Muscle of back (tissue), 3 donors: ENCODE measurements at regions not wholly inside any gene's neighbourhood (a gene's known extent, or its start where the extent isn't known, plus 50 kb on each side); places are given as distances from the start of the nearest gene placed in this dataset.

ENCODE experiments used
- DNase-seq, 3 donors: peaks; one replicate each; pipeline versions ENCODE4 v3.0.0 to v3.0.0-alpha.2; 2013

DNA sequence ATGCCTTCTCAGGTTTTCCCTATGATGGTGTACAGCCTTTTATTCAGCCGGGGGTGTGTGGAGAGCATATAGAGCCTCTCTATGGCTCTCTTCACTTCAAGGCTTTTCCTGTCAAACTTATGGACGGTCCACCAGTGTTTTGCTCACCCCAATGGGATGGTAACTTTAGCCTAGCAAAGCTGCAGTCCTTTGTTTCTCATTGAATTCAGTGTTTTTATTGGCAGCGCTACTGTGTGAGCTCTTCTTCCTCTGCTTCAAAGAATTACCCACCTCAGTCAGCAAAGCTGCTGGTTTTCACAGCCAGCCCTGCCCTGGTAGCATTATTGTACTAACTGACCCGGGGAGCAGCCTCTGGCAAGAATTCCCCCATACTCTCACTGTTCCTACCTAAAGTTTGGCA, 145.3 kb upstream of the RRP15 start:
- no peak for DNase-seq

DNA sequence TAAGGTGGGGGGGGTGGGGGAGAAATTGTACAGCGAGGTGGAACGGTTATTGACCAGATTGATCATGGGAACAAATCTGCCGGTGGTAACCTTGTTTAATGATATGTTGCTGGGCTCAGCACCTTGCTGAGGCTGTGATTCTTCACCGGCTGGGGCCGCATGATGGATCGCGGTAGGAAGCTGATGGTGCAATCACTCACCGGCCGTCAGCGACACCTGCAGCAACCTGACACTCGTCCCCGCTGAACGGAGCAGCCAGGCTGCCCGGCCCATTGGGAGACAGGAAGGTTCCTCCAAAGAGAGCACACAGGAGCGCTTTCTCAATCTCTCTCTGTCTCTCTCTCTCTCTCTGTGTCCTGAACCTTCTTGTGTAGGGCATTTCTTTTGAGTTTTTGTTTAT, 128.5 kb upstream of the RRP15 start:
- no peak for DNase-seq

DNA sequence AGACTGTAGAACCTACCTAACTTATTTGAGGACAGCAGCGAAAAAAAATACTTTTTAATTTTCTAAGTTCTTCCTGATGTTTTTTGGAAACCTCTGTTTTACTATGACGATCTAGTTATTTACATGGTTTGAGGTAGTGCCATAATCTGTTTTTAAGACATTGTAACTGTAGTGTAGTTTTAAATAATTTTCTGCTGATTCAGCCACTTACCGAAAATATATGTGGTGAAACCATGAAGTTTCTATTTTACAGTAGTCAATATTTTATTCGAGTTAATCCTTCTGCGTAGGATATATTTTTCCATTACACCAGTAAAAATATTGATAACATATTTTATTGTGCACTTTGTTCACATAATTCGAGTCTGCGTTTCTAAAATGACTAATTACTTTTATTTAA, 121.7 kb upstream of the RRP15 start:
- DNase-seq = peak in 1 of 3 donors; percentile 23

- DNase-seq = peak; percentile 51 to 83 (median 66)
Measured at GRCh38 chr1:218164111-218164929, 120.8 kb upstream of the RRP15 start.

- peak in 2 of 3 donors; percentile 36 to 64 for DNase-seq
Measured at GRCh38 chr1:218164930-218165700, 120.0 kb upstream of the RRP15 start.

DNA sequence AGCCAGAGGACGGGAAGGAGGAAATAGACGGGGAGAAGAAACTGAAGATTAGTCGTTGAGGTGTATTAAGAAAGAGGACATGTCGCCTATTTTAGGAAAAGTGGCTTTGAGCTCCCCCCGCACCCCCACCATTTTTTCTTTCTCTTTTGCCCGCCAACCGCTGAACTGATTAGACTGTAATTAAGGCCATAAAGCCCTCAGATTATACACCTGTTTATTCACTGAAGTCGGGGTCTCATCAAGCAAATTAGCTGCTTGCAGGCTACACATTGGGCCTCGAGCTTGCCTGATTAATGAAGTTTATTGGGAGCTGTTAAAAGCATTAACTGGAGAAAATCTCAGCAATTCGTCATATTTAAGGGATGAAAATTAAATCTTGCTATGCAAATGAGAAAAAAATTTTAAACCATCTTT, 119.4 kb upstream of the RRP15 start:
- peak in 1 of 3 donors; percentile 63 for DNase-seq

DNA sequence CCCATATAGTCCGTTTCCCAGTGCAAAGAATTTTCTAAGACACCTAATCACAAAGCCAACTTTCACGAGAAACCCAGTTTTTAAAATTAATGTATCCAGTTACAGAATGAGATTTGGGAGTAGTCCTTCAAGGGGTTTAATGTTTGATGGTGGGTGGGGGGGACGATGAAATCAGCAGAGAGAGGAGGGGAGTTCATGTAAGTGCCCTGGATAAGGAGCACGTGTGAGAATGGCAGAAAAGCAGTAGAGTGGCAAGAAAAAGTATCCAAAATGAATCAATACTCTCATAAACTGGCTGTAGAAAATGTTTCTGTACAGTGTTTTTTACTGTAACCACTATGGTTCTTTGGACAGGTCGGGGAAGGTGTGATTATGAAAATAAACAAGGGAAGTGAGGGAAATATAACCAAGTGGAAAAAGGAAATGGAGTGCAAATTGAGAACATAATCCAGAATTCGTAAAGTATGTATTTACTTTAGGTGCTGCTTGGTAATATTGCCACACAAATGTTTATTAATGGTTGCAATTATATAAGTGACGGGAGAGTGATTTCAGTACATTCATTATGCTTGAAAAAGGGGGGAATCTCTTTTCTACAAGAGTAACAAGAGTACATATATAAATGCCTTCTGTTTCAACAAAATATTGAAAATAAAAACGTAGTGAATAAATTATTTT, 118.7 kb upstream of the RRP15 start:
- DNase-seq = peak in 1 of 3 donors; percentile 65

- peak in 2 of 3 donors; percentile 60 to 71 for DNase-seq
Measured at GRCh38 chr1:218171302-218171893, 113.7 kb upstream of the RRP15 start.

DNA sequence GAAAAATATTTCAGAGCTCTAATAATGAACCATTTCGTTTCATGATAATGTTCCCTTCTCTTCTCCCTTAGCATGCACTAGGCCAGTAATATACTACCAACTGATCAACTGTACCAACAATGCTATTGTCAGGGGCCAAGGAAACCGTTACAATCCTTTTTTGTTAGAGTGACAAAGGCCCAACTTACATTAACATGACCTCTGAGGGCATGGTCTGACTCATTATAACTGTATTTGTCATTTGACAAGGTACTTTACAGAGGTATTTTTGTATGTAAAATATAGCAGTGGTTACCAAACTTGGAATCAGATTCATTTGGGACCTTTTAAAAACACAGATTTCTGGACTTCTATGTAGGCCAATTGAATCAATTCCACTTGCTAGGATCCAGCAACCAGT, 102.6 kb upstream of the RRP15 start:
- no peak for DNase-seq

- no peak for DNase-seq
Measured at GRCh38 chr1:218200979-218201378, 84.1 kb upstream of the RRP15 start.

DNA sequence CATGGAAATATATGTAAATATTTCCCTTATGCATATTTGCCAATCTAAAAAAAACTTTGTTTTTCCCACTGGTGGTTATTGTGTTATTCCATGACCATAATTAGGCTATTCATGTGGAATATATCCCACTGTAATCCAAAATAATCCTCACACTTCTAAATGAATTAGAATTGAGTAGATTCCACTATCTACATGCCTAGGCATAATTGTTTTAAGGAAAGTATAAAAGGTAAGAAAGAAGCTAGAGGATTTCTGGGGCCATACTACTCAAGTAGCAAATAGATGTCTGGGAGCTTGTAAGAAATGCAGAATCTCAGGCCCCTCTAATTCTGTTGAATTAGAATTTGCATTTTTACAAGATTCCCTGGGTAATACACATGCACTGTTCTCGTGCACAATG, 83.5 kb upstream of the RRP15 start:
- DNase-seq = no peak

GRCh38 chr1:218205721-218206120, 79.4 kb upstream of the RRP15 start:
- DNase-seq = peak; percentile 2 to 20 (median 5)

GRCh38 chr1:218207194-218207593, 77.9 kb upstream of the RRP15 start:
- DNase-seq = no peak

GRCh38 chr1:218209351-218209861, 75.7 kb upstream of the RRP15 start:
- peak in 1 of 3 donors; percentile 38 for DNase-seq

DNA sequence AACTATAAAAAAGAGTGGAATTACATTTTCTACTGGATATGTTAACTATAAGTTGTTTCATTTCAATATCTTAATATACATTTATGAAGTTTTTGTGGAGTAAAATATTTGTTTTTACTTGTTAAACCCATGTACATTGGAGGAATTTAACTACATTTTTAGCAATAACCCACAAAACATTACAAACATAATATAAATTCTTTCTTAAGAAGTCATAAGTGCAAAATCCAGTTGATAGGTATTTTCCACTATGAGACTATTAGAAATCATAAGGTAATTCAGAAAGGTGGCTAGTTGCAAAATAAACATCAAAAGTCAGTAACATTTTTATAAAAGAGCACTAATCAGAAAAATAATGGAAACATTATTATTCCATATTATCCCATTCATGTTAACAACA, 73.9 kb upstream of the RRP15 start:
- DNase-seq = peak in 1 of 3 donors; percentile 2

- DNase-seq = no peak
Measured at GRCh38 chr1:218217040-218217439, 68.1 kb upstream of the RRP15 start.

GRCh38 chr1:218219460-218219859, 65.6 kb upstream of the RRP15 start:
- no peak for DNase-seq

DNA sequence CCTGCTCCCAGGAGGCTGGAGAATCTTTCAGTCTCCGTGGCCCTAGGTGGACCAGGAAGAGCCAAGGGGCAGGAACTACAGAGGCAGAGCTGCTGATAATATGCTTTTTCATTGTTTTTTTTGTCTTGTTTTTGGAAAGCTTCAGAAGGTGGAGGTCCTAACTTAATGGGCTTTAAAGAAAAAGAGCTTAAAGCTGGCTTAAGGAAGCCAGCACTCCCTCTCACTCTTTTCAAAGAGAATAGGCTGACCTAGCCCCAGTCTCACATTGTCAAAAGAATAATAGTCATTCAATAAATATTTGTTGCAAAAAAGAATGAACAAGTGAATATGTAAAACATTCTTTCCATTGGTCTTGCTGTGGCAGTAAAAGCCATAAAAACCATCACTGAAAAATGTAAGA, 61.0 kb upstream of the RRP15 start:
- DNase-seq = no peak

- DNase-seq = no peak
Measured at GRCh38 chr1:218226005-218226404, 59.1 kb upstream of the RRP15 start.
